ENCODE measurements at regions not wholly inside any gene's neighbourhood (a gene's known extent, or its start where the extent isn't known, plus 50 kb on each side); places are given as distances from the start of the nearest gene placed in this dataset.

- no peaks in the 10 kb centered on the region for H3K9me3 ChIP-seq
- no peaks in the 10 kb centered on the region for H3K27me3 ChIP-seq (replicated peaks in 1 of 2; ENCODE audit: control insufficient read depth in 2 of 2, extremely low read depth in 1 of 2, insufficient read depth in 2 of 2, low read length in 1 of 2)
- peak overlapping the region in 1 of 3 donors; percentile 28 for H3K4me3 Mint-ChIP-seq
- no peaks in the 10 kb centered on the region for H3K36me3 Mint-ChIP-seq
- no peaks in the 10 kb centered on the region for H3K4me1 ChIP-seq (ENCODE audit: control insufficient read depth in 1 of 2, extremely low read depth in 1 of 2, insufficient read depth in 2 of 2, low read length in 2 of 2)
- H3K27me3 Mint-ChIP-seq: peaks cover 0 to 2% of the 10 kb centered on the region in 2 donors
- POLR2A ChIA-PET: no interaction called here
- H3K4me1 Mint-ChIP-seq: peaks cover 4 to 17% (median 5%) of the 10 kb centered on the region in 3 donors
- peak overlapping the region in 1 of 2 donors; percentile 40 for H3K4me3 ChIP-seq (ENCODE audit: control insufficient read depth in 1 of 2, extremely low read depth in 1 of 2, low read length in 1 of 2)
- ATAC-seq (replicated peaks in 1 of 4): peak in 3 of 4 experiments; percentile 55 to 62 (median 57)
- peak in 10 of 35 experiments; percentile 1 to 34 (median 4) for DNase-seq
- CTCF ChIA-PET: interaction anchor here in 1 of 2 donors (0.6 kb wide), 1 partner anchor 27 kb away, joined by 4 read pairs; no protein-coding TSS in a partner anchor
- H3K9me3 Mint-ChIP-seq: peaks cover 0 to 7% (median 0%) of the 10 kb centered on the region in 3 donors
- WGBS (ENCODE audit: insufficient coverage): no CpG with 5 or more reads among the region's 5 CpGs
- H3K27ac Mint-ChIP-seq: no peak overlapping the region
- H3K36me3 ChIP-seq (ENCODE audit: control insufficient read depth in 2 of 2, extremely low read depth in 1 of 2, insufficient read depth in 1 of 2, low read length in 1 of 2): no peaks in the 10 kb centered on the region
- no peak overlapping the region for H3K27ac ChIP-seq (ENCODE audit: low read length)
These were observed 52.0 kb upstream of the DAPK1 start for GRCh38 chr9:87445646-87446045.

GRCh38 chr9:87446527-87446926 lies 51.1 kb upstream of the DAPK1 start:
- H3K4me1 Mint-ChIP-seq: peaks cover 4 to 17% (median 5%) of the 10 kb centered on the region in 3 donors
- Histone ChIP-seq H3K9me3 (no peaks in the 10 kb centered on the region), H3K4me1 (ENCODE audit: control insufficient read depth in 1 of 2, extremely low read depth in 1 of 2, insufficient read depth in 2 of 2, low read length in 2 of 2) (no peaks in the 10 kb centered on the region), H3K36me3 (ENCODE audit: control insufficient read depth in 2 of 2, extremely low read depth in 1 of 2, insufficient read depth in 1 of 2, low read length in 1 of 2) (no peaks in the 10 kb centered on the region), H3K27me3 (replicated peaks in 1 of 2; ENCODE audit: control insufficient read depth in 2 of 2, extremely low read depth in 1 of 2, insufficient read depth in 2 of 2, low read length in 1 of 2) (no peaks in the 10 kb centered on the region), H3K4me3 (ENCODE audit: control insufficient read depth in 1 of 2, extremely low read depth in 1 of 2, low read length in 1 of 2) (no peak overlapping the region), H3K27ac (ENCODE audit: low read length) (no peak overlapping the region)
- ChIA-PET POLR2A (no interaction called here), CTCF (no interaction called here)
- H3K4me3 Mint-ChIP-seq: peak overlapping the region in 1 of 3 donors; percentile 28
- no peaks in the 10 kb centered on the region for H3K36me3 Mint-ChIP-seq
- ATAC-seq (replicated peaks in 1 of 4) (no peak), DNase-seq (no peak)
- peaks cover 0 to 4% of the 10 kb centered on the region in 2 donors for H3K27me3 Mint-ChIP-seq
- WGBS (ENCODE audit: insufficient coverage): 37% methylated on average over 3 of the region's 4 CpGs
- H3K9me3 Mint-ChIP-seq: peaks cover 0 to 7% (median 0%) of the 10 kb centered on the region in 3 donors
- H3K27ac Mint-ChIP-seq: no peak overlapping the region

- Mint-ChIP-seq H3K4me3 (no peak overlapping the region), H3K9me3 (peaks cover 0 to 3% (median 0%) of the 10 kb centered on the region in 3 donors), H3K27ac (no peak overlapping the region), H3K36me3 (no peaks in the 10 kb centered on the region), H3K27me3 (peaks cover 0 to 4% of the 10 kb centered on the region in 2 donors), H3K4me1 (peaks cover 4 to 17% (median 5%) of the 10 kb centered on the region in 3 donors)
- Histone ChIP-seq H3K27me3 (replicated peaks in 1 of 2; ENCODE audit: control insufficient read depth in 2 of 2, extremely low read depth in 1 of 2, insufficient read depth in 2 of 2, low read length in 1 of 2) (no peaks in the 10 kb centered on the region), H3K36me3 (ENCODE audit: control insufficient read depth in 2 of 2, extremely low read depth in 1 of 2, insufficient read depth in 1 of 2, low read length in 1 of 2) (no peaks in the 10 kb centered on the region), H3K4me3 (ENCODE audit: control insufficient read depth in 1 of 2, extremely low read depth in 1 of 2, low read length in 1 of 2) (no peak overlapping the region), H3K27ac (ENCODE audit: low read length) (no peak overlapping the region), H3K9me3 (no peaks in the 10 kb centered on the region), H3K4me1 (ENCODE audit: control insufficient read depth in 1 of 2, extremely low read depth in 1 of 2, insufficient read depth in 2 of 2, low read length in 2 of 2) (no peaks in the 10 kb centered on the region)
- CTCF ChIA-PET: no interaction called here
- 85% methylated on average over 10 of the region's 11 CpGs for WGBS (ENCODE audit: insufficient coverage)
- POLR2A ChIA-PET: no interaction called here
- DNase-seq (no peak), ATAC-seq (replicated peaks in 1 of 4) (no peak)
These were observed 49.9 kb upstream of the DAPK1 start for GRCh38 chr9:87447547-87448432.

Measured in T-cell (primary cell).